GM21367 (cell line): ENCODE measurements at regions not wholly inside any gene's neighbourhood (a gene's known extent, or its start where the extent isn't known, plus 50 kb on each side); places are given as distances from the start of the nearest gene placed in this dataset.
"Not testable (repeated sequence)": the region's sequence is repeated elsewhere in the genome, so short reads cannot be mapped to it uniquely, and the experiment has no call there.

ENCODE experiments used
- ATAC-seq: cut with Tn5 transposase; IDR thresholded peaks from one replicate; pipeline ENCODE4 v1.9.1; 2021; ENCODE audit not compliant: unreplicated experiment

DNA sequence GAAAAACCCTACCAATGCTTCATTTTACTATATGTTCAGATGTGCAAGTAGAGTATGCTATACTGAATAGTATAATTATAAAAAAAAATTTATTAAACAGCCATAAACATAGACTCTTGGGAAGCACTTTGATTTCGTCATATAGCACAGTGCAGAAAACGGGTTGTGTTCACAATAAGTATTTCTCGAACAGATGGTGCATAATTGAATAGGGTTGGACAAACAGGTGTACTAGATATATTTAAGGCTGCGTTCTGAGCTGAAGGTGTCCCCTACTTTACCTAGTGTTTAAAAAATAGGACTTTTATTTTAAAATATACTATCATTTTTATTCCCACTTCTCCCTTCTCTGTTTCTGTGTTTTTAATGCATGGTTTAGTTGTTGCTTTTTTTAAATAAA, 841.5 kb downstream of the ANKRD7 start:
- ATAC-seq, result no peak

DNA sequence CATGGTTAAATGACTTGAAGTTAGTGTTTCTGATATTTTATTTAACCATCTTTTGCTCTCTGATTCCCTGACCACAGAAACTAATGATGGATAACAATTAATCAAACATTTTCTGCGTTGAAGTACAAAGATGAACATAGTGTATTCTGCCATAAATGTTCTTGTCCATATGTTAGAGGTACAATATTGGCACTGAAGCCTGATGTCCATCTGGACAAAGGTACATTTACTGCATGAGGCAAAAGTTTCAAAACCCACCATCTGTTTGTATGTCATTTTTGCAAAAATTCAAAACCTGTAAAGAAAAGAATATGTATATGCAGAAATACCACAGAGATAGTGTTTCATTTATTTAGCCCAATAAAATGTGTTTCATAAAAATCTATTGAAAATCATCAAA, 861.5 kb downstream of the ANKRD7 start:
- no peak for ATAC-seq

DNA sequence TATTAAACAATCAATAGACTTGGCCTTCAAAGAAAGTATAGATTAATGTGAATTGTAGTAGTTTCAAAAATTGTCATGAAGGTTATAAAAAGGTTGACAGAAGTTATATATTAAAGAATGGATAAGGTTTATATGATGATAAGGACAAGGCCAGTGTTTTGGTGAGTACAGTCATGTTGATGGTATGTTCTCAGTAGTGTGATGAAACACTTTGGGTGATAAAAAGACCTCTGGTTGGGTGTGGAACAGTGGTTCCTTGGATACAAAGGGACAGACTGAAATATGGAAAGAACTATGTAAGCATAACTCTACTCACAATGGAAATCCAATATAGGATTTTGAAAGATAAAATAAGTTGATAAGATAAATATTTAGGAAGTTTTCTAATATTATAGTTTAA, 866.3 kb downstream of the ANKRD7 start:
- ATAC-seq, result no peak

DNA sequence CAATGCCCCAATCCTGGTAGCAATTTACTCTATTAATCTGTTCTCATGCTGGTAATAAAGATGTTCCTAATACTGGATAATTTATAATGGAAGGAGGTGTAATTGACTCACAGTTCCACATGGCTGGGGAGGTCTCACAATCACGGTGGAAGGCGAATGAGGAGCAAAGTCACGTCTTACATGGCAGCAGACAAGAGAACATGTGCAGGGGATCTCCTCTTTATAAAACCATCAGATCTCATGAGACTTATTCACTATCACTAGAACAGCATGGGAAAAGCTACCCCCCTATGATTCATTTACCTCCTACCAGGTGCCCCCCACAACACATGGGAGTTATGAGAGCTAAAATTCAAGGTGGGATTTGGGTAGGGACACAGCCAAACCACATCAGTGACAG, 872.2 kb downstream of the ANKRD7 start:
- ATAC-seq, result no peak

DNA sequence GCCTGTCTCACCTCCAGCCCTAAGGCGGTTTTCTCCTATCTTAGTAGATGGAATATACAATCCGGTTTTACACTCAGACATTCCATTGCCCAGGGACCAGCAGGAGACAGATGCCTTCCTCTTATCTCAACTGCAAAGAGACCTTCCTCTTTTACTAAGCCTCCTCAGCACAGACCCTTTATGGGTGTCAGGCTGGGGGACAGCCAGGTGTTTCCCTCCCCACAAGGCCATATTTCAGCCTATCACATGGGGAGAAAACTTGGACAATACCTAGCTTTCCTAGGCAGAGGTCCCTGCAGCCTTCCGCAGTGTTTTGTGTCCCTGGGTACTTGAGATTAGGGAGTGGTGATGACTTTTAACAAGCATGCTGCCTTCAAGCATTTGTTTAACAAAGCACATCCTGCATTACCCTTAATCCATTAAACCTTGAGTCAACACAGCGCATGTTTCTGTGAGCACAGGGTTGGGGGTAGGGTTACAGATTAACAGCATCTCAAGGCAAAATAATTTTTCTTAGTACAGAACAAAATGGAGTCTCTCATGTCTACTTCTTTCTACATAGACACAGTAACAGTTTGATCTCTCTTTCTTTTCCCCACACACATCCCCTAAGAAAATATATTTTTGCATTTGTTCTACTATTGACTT, 876.2 kb downstream of the ANKRD7 start:
- ATAC-seq, result not testable (repeated sequence)

DNA sequence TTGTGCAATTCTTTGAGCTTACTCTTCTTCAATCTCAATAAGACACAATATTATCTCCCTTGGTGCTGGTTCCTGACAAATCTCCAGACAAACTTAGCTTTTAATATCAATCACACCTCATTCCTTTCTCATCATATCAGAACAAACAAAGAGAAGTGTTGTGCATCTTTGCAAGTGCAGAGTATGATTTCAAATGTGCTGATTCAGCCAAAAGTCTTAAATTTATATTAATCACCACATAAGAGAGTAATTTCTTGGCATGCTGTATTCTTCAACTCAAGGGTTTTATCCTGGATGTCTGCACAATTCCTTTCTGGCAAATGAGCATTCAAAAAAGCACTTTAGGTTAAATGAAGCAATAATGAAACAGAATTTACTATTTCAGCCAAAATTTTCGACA, 877.8 kb downstream of the ANKRD7 start:
- ATAC-seq, result no peak

DNA sequence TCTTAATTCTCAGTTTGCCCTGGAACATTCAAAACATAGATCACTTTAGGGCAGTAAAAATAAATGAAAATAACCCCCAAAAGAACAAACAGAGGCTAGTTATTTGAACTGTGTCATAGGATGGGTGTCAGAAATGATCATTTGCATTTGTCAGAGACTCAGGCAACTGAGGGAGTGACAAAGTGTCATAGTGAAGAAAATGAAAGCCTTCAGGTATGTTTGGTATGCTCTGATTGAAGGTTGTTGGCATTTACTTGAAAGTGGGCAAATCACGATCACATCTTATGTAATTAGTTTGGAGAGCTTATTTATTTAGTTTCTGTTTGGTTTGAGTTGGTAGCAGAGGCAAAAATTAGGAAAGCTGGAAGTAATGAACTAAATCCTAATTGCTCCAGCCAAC, 880.9 kb downstream of the ANKRD7 start:
- ATAC-seq, result no peak

DNA sequence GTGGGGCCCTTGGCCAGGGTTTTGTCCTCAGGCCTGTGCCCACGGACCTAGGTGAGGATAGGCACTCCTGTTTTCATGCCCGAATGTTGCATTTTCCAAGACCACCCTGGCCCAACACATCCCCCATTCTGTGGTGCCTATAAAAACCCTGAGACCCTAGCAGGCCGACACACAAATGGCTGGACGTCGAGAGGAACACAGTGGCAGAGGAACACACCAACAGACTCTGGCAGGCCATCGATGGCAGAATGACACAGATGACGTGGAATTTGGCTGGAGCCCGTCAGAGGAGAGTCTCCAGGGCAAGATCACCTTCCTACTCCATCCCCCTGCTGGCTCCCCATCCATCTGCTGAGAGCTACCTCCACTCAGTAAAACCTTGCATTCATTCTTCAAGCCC, 898.8 kb downstream of the ANKRD7 start:
- ATAC-seq, result no peak

DNA sequence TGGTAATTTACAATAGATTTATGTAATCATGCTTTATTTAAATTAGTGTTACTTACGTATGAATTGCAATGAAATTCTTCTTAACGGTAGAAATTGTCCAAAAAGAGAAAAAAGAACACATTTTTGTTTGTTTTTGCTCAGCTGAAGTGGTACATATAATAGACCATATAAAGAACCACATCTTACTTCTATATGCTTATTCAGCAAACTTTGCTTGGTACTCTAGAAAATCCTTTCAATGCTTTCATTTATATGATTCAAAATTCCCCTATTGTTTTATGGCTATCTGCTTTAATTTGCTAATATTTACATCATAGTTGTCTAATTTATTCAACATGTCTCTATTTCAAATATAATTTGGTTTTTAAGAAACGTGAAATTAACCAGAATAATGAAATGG, 903.2 kb downstream of the ANKRD7 start:
- ATAC-seq, result no peak

DNA sequence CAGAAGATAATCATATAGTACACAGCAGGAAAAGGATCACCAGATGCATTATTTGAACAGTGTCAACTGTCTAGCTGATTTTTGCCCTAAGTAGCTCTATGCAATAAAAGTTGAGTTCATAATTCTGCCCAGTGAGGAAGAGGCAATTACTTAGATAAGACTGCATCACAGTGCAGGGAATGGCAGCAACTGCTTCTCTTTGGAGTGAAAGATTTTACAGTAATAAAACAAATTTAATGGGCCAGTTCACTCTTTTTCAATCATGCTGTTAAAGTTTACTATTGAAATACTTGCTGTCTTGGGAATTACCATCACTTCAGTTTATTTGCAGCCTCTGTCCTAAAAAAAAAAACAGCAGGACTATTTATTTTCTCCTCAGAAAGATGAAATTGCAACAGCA, 907.9 kb downstream of the ANKRD7 start:
- ATAC-seq, result no peak

DNA sequence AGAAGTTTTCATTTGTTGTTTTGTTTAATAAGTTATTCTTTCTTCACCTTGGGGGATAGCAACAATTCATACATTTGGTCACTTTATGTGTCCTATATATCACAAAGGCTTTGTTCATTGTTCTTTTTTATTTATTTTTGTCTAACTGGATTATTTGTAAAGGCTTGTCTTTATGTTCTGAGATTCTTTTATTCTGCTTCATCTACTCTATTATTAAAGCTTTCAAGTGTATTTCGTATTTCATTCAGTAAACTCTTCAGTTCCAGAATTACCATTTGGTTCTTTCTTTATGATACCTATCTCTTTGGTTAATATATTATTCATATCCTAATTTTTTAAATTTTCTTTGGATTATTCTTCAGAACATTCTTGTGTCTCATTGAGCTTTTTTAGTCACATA, 942.9 kb downstream of the ANKRD7 start:
- no peak for ATAC-seq

DNA sequence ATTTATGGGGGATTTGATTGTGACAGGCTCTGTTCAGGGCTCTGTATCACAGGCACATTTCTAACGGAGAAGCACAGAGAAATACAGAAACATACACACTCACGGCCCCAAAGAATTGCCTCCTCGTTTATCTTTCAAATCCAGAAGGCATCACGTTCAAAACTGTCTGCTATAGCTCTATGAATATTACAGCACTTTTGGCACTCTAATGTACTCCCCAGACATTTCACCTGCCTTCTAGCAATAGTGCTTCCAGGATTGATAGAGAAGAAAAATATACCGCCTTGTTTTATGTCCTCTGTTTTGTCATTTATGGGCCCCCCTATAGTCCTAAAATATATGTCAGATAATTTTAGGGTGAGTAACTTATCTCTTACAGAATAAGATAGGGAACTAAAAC, 947.5 kb downstream of the ANKRD7 start:
- no peak for ATAC-seq

DNA sequence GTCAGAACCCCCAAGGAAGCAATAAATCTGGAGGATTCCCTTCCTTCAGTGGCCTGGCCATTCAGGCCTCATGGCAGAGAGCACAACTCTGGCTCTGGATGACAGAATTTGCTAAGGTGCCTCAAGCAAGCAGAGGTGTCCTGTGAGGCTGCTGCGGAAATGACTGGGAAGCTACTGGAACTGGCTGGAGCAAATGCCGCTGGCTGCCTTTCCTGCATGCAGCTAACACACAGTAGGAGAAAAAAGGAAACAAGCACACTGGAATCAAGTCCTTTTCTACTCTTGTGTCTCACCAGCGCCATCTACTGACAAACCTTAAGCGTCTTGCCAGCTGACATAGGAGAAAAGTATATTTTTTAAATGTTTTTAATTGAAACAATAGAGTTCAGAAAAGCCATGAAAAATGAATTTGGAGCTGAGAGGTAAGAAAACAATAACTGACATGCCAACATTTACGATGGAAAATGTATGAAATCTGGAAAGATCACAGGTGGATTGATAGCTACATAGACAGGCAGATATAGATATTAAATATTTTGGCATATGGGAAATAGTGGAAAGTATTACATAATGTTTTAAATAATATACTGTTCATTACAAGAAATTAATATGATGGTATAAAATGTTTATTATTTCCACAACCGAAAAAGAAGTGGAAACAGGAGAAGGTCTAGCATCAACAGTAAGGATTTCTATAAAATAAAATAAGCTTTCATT, 951.6 kb downstream of the ANKRD7 start:
- ATAC-seq, result peak; percentile 85

DNA sequence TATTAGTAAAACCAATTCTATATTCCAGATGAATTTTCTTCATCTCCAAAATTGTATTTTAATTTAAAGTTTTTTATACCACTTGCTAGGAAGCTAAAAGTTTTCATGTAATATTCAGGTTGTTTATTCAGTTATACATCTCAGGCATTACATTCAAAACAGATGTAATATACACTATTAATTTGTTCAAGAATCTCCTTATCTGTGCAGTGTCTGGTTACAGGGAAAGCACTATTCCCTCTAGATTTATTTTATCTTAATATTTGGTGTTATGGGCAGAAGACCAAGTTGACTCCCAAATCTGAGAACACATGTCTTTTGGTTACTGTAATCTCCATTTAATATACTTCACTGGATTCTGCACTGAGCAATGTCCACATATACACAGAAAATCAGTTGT, 953.4 kb downstream of the ANKRD7 start:
- no peak for ATAC-seq

DNA sequence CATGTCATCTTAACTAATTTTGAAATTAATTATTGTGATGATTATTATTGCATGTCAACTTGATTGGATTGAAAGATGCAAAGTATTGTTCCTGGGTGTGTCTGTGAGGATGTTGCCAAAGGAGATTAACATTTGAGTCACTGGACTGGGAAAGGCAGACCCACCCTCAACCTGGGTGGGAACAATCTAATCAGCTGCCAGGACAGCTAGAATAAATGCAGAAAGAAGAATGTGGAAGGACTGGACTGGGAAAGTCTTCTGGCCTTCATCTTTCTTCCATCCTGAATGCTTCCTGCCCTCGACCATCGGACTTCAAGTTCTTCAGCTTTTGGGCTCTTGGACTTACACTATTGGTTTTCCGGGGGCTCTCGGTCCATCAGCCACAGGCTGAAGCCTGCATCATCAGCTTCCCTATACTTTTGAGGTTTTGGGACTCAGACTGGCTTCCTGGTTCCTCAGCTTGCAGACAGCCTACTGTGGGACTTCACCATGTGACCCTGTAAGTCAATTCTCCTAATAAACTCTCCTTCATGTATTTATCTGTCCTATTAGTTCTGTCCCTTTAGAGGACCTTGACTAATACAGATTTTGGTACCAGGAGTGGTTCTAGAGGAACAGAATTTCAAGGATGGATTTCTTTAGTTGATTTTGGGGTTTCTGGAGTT, 959.8 kb downstream of the ANKRD7 start:
- ATAC-seq, result no peak

DNA sequence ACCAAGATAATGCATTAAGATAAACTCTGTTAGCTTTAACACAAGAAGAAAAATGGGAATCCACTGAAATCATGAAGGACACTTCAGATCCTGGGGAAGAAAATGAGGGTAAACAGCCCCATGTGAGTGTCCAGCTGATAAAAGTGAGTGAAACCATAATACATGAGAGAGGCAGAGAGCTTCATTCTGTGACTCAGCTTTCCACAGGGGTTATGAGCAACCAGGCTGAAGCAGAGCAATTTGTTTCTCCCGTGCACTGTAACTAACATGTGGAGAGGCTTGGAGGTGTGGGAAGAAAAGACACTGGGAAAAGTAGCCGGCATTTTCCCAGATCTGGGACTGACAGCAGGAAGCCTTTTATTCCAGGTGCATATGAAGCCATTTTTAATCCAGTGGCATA, 971.7 kb downstream of the ANKRD7 start:
- no peak for ATAC-seq

DNA sequence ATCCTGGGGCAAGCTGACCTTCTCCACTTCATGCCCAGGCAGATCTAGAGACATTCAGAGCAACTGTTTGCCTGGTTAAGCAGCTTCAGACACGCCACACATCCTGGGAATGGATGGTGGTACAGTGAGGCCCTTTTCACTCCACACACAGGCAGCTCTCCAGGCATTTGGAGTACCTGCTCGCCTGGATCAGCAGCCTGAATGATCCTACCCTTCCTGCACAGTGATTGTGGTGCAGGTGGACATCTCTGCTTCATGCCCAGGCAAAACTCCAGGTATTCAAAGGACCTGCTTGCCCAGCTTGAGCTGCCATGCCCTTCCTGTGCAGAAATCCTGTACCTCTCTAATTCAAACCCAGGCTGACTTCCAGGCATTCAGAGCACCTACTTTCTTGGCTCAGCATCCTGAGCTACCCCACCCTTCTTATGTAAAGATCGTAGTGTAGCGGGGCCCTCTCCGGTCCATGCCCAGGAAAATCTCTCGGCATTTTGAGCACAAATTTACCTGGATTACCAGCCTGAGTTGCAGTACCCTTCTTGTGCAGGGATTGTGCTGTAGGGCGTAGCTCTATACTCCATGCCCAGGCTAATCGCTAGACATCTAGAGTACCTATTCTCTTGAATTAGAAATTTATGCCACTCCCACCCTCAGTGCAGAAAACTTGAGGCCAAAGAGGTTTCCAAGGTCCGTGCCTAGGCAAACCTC, 972.8 kb downstream of the ANKRD7 start:
- ATAC-seq, result peak; percentile 6

DNA sequence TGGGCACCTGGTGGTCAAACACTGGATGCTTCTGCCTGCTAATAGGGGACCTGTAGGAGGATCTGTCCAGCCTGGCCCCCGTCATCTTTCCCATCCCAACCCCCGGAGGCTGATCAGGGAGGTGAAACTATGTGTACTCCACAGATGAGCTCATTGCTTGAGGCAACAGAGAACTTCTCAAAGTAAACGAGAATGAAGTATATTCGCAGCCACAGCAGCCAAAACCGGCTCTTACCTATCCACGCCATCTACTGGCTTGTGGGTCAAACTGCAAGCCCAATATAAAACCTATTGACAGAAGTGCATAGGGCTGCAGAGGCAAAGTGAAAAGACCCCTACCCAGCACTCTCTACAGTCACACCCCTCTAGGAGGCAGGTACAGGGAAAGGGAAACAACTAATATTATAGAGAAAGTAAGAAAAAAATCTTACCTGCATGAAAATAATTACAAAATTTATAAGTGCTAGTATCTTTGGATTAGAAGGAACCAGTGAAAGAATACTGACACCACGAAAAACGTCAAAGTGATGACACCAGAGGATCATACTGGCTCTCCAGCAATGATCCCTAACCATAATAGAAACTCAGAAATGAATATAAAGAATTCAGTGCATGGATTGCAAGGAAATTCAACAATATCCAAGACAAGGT, 973.5 kb downstream of the ANKRD7 start:
- ATAC-seq, result peak; percentile 98

DNA sequence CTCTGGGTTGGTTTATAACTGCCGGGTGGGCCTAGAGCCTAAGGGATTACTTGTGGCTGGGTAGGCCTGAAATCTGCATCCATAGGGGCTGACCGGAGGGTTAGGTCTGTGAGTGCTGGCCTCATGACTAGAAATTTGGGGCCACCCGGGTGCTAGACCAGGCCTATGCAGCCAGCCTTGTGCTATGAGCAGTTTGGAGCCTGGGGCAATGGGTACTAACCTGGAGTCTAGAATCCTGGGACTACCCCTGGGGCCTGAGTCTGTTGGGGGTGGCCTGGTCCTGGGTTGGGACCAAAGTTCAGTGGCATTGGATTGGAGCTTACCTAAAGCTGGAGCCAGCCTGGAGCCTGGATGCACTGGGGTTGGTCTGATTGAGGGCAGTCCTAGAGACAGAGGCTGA, 995.2 kb downstream of the ANKRD7 start:
- ATAC-seq, result no peak

DNA sequence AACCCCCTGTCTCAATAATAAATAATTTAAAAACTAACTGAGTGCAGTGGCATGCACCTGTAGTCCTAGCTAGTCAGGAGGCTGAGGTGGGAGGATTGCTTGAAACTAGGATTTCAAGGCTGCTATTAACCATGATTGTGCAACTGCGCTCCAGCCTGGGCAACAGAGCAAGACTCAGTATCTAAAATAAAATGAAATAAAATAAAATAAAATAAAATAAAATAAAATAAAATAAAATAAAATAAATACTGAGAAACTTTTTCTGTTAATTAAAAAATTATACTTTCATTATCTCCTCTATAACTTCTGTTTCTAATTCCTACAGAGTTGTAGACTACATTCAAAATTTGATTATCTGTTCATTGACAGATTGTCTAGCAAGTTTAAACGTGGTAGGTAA, 999.4 kb downstream of the ANKRD7 start:
- ATAC-seq, result no peak

DNA sequence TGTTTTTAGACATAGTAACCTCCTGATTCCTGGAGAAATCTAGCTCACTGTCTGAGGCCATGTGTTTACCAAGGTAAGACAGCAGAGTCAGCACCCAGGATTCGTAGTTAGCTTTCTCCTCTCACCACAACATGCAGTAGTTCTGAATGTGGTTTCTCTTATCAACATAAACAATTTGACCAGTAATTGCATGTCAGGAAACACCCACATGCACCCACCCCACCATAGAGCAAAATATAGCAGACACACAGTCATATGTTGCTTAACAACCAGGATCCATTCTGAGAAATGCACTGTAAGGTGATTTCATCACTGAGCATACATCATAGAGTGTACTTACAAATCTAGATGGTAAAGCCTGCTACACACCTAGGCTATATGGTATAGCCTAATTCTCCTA, 1004.0 kb downstream of the ANKRD7 start:
- ATAC-seq, result no peak
